Colonic mucosa (tissue), 4 donors: ENCODE measurements at regions not wholly inside any gene's neighbourhood (a gene's known extent, or its start where the extent isn't known, plus 50 kb on each side); places are given as distances from the start of the nearest gene placed in this dataset.

ENCODE experiments used
- DNase-seq: peaks from one replicate; pipeline ENCODE4 v3.0.0-alpha.2; 2020
- H3K27ac ChIP-seq: fragments of 200-600 bp; one replicate; pipeline ENCODE4 v1.8.0; 2021
- H3K27me3 ChIP-seq: fragments of 200-600 bp; one replicate; pipeline ENCODE4 v1.8.0; 2021
- H3K36me3 ChIP-seq: fragments of 200-600 bp; one replicate; pipeline ENCODE4 v1.8.0; 2021
- H3K4me1 ChIP-seq: fragments of 200-600 bp; one replicate; pipeline ENCODE4 v1.8.0; 2021; ENCODE audit warnings: mild to moderate bottlenecking
- H3K4me3 ChIP-seq: fragments of 200-600 bp; one replicate; pipeline ENCODE4 v1.8.0; 2021
- H3K9ac ChIP-seq, 2 donors: one replicate each; pipeline ENCODE4 v1.7.0; 2013; ENCODE audit warnings: control low read depth in 2 of 2, low read depth in 2 of 2, low read length in 2 of 2
- H3K9me3 ChIP-seq: fragments of 200-600 bp; one replicate; pipeline ENCODE4 v1.8.0; 2021
- intact Hi-C: fragments of 100-400 bp; cut with DNase I; formaldehyde crosslinking; loops from one replicate; pipeline ENCODE4 v1.14.1; 2022
- TF ChIP-seq, protein P1 (sequence below): fragments of 200-600 bp; IDR thresholded peaks from one replicate; pipeline ENCODE4 v1.8.0; 2022; ENCODE audit warnings: antibody characterized with exemption, mild to moderate bottlenecking
- donor health status: healthy.
- donor health status: DM: no; HTN: no; CAD: no.
- donor health status: DM: no; HTN: no; CAD: no.

DNA sequence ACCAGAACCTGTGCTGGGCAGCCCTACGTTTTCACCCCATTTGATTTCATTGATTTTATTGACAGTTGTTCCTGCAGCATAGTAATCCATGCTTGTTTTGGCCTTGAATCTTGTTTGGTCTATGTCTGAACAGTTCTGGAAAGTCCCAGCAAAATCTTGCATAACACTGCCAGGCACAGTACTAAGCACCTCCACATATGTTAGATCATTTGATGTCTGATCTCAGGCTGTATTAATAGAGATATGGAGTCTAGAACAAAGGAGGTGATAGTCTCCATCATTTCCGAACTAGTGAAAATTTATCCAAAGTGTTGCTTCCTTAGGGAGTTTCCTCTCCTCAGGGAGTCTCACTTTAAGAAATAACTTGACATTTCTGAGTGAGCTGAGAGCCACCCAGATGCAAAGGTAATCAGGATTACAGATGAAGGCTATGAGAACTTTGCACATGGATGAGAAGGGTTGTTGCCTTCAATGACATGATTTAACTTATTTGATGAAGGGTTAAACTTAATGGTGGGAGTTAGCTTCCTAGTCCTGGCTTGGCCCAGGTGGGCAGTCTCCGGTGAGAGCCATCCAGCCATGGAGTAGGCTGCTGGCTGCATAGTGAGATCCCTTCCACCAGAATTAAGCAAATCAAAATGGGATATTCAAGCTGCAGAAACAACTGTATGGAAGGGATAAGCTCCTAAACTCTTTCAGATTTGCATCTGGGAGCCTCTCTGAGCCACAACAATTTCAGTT, 173.8 kb upstream of the MVB12B start:
- TF ChIP-seq, protein P1, sequence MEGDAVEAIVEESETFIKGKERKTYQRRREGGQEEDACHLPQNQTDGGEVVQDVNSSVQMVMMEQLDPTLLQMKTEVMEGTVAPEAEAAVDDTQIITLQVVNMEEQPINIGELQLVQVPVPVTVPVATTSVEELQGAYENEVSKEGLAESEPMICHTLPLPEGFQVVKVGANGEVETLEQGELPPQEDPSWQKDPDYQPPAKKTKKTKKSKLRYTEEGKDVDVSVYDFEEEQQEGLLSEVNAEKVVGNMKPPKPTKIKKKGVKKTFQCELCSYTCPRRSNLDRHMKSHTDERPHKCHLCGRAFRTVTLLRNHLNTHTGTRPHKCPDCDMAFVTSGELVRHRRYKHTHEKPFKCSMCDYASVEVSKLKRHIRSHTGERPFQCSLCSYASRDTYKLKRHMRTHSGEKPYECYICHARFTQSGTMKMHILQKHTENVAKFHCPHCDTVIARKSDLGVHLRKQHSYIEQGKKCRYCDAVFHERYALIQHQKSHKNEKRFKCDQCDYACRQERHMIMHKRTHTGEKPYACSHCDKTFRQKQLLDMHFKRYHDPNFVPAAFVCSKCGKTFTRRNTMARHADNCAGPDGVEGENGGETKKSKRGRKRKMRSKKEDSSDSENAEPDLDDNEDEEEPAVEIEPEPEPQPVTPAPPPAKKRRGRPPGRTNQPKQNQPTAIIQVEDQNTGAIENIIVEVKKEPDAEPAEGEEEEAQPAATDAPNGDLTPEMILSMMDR = no peak
- Histone ChIP-seq H3K27ac (no peak overlapping the region), H3K4me1 (no peaks in the 10 kb centered on the region), H3K9me3 (no peaks in the 10 kb centered on the region), H3K9ac (no peak overlapping the region), H3K4me3 (no peak overlapping the region), H3K27me3 (no peaks in the 10 kb centered on the region), H3K36me3 (no peaks in the 10 kb centered on the region)
- intact Hi-C loops = no loop called here
- DNase-seq = no peak

DNA sequence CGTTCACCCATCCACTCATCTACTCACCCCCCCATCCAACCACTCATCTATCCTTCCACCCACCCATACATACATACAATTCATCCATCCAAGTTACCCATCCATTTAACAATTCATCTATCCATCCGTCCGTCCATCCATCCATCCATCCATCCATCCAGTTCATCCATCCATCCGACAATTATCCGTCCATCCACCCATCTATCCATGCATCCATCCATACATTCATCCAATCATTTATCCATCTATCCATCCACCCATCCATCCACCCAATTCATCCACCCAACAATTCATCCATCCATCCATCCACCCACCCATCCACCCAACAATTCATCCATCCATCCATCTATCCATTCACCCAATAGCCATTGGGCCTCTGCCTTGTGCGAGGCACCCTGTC, 173.2 kb upstream of the MVB12B start:
- TF ChIP-seq, protein P1 = no peak
- H3K9ac ChIP-seq = no peak overlapping the region
- no peaks in the 10 kb centered on the region for H3K27me3 ChIP-seq
- intact Hi-C loops = no loop called here
- no peak overlapping the region for H3K4me3 ChIP-seq
- no peak overlapping the region for H3K27ac ChIP-seq
- no peaks in the 10 kb centered on the region for H3K9me3 ChIP-seq
- no peaks in the 10 kb centered on the region for H3K4me1 ChIP-seq
- H3K36me3 ChIP-seq = no peaks in the 10 kb centered on the region
- no peak for DNase-seq

DNA sequence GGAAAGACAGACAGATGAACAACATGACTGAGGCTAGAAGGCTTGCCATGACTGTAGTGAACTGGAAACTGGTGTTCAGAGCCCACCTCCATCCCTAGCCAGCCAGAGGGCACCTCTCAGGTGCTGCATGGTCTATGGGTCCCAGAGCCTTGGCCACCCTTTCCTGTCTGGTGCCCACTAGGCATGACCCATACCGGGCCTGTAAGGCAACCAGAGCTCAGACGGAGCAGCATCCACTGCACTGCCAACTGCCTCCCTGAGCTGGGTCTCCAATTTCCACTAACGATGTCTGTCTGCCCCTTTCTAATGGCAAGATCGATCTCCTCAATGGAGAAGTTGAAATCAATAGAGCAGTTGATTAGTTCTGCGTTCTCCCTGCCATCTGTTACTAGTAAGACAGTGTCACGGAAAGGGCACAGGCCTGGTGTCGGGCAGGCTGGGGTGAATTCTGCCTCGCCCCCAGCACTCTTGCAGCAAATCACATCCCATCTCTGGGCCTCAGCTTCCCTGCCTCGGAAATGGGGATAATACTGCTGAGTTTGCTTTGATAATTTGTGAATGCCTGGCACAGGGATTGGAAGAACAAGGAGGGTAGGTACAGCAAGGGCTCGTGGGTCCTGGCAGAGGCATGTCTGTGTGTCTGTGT, 172.3 kb upstream of the MVB12B start:
- intact Hi-C loops = no loop called here
- Histone ChIP-seq H3K9me3 (no peaks in the 10 kb centered on the region), H3K27me3 (no peaks in the 10 kb centered on the region), H3K4me3 (no peak overlapping the region), H3K9ac (no peak overlapping the region), H3K36me3 (no peaks in the 10 kb centered on the region), H3K4me1 (no peaks in the 10 kb centered on the region), H3K27ac (no peak overlapping the region)
- TF ChIP-seq, protein P1 = no peak
- no peak for DNase-seq

DNA sequence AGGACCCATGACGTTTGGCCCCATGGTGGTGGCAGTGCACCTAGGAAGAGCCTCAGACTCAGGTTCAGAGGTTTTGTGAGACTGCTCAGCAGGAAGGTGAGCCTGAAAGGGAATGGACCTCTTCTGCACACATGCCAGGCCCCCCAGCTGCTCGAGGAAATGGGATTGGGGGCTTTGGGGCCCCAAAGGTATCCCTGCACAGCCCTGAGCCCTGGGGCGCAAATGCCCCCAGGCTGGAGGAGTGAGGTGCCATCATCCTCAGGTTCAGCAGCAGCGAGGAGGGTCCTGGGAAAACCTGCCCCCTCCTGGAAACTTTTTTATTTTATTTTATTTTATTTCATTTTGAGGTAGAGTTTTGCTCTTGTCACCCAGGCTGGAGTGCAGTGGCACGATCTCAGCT, 171.8 kb upstream of the MVB12B start:
- TF ChIP-seq, protein P1 = no peak
- Histone ChIP-seq H3K4me3 (no peak overlapping the region), H3K27me3 (no peaks in the 10 kb centered on the region), H3K4me1 (no peaks in the 10 kb centered on the region), H3K9ac (no peak overlapping the region), H3K27ac (no peak overlapping the region), H3K9me3 (no peaks in the 10 kb centered on the region), H3K36me3 (no peaks in the 10 kb centered on the region)
- intact Hi-C loops = no loop called here
- DNase-seq = no peak

DNA sequence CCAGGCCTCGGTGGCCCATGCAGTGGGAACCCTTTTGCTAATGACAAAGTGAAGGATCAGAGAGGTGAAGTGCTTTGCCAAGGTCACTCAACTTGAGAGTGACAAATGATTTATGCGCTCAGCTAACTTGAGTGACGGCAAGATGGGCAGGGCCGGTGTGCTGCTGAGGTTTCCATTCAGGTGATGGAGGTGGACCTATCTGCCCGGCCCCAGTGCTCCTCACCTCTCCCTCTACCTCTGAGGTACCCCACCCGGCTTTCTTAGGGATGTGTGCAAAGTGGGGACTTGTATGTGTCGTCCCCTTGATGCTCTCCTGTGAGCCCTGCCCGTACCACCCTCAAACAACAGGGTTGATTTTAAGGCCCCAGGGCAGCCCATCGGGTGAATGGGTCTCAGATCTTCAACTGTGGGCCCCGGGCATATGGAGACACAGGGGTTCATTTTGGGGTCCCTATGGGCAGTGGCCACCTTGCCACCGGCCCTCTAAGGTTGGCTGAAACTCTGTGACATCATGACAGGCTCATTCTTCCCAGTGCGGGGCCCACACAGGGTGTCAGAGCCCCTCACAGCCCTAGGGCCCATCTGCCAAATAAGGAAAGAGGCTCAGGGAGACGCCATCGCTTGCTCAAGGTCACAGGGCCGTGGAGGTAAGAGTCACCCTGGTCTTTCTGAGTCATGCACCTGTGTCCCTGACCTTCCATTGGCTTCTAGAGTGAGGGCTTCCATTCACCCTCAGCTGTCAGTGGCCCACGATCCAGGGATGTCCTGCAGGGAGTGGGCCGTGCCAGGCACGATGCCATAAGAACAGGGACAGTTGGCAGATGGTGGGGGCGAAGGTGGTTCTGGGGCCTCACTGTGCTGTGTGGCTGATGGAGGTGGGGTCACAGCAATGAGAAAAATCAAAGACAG, 170.6 kb upstream of the MVB12B start:
- DNase-seq = no peak
- Histone ChIP-seq H3K4me3 (no peak overlapping the region), H3K27me3 (no peaks in the 10 kb centered on the region), H3K9me3 (no peaks in the 10 kb centered on the region), H3K36me3 (no peaks in the 10 kb centered on the region), H3K27ac (no peak overlapping the region), H3K9ac (no peak overlapping the region), H3K4me1 (no peaks in the 10 kb centered on the region)
- intact Hi-C loops = no loop called here
- TF ChIP-seq, protein P1 = no peak
